Endothelial cell of umbilical vein (primary cell): ENCODE measurements at regions not wholly inside any gene's neighbourhood (a gene's known extent, or its start where the extent isn't known, plus 50 kb on each side); places are given as distances from the start of the nearest gene placed in this dataset.

Experiments
- BruUV-seq: library from RNA; stranded (reverse); fragments of 400-500 nt; replicated peaks from 2 replicates; lab custom pipeline; 2021; lab: Mats Ljungman, UMichigan
- CTCF ChIA-PET: fragments of 300-600, 350-600 bp; sonication (Branson Sonifier 250); formaldehyde crosslinking; loops from one replicate; lab custom pipeline; 2021; ENCODE audit warnings: antibody characterized with exemption, inconsistent platforms; lab: Charles Lee
- POLR2A ChIA-PET: fragments of 300-600, 350-600 bp; sonication (Branson Sonifier 250); formaldehyde crosslinking; loops from one replicate; lab custom pipeline; 2021; ENCODE audit warnings: antibody characterized with exemption, inconsistent platforms; lab: Charles Lee
- DNase-seq: peaks from one replicate; pipeline ENCODE4 v3.0.0-alpha.2; 2011; ENCODE audit warnings: low read depth, low spot score
- FAIRE-seq: peaks from 2 replicates; lab custom pipeline; 2011; peaks lifted over from hg19 to GRCh38; lab: Jason Lieb, UNC
- H2AFZ ChIP-seq: 2 replicates; pipeline ENCODE4 v1.6.0; 2012; ENCODE audit warnings: low read depth, low read length, control low read depth, inconsistent platforms
- H3K27ac ChIP-seq: 2 replicates; pipeline ENCODE4 v1.5.1; 2011; ENCODE audit warnings: low read depth, mild to moderate bottlenecking, control low read depth, low read length, moderate library complexity; ENCODE audit not compliant: insufficient read depth
- H3K27me3 ChIP-seq, 2 experiments: 2 replicates each; pipeline versions ENCODE4 v1.6.0 to v1.6.1; 2011; ENCODE audit warnings: low read length in 2 of 2, mixed read lengths in 1 of 2; ENCODE audit not compliant: control insufficient read depth in 2 of 2, insufficient read depth in 2 of 2
- H3K36me3 ChIP-seq, 2 experiments: 2 replicates in 1 of 2; 3 replicates in 1 of 2; pipeline ENCODE4 v1.5.1; 2011; ENCODE audit warnings: low read length in 2 of 2, mild to moderate bottlenecking in 1 of 2, moderate library complexity in 1 of 2; ENCODE audit not compliant: control insufficient read depth in 2 of 2, insufficient read depth in 2 of 2; ENCODE audit errors: extremely low read depth in 1 of 2
- H3K4me1 ChIP-seq: 3 replicates; pipeline ENCODE4 v1.5.1; 2011; ENCODE audit warnings: mild to moderate bottlenecking, low read length; ENCODE audit not compliant: control insufficient read depth, insufficient read depth; ENCODE audit errors: extremely low read depth
- H3K4me2 ChIP-seq: 2 replicates; pipeline ENCODE4 v1.6.1; 2011; ENCODE audit warnings: low read length, control low read depth, mixed read lengths; ENCODE audit not compliant: insufficient read depth
- H3K4me3 ChIP-seq, 3 experiments: fragments of 200-600 bp in 1 of 3; sonication (generic), shearing (Covaris generic) in 1 of 3; replicated peaks in 1 of 3; 2 replicates each; pipeline ENCODE4 v1.5.1; 2011 to 2016; ENCODE audit warnings: control low read depth in 3 of 3, low read length in 3 of 3, mild to moderate bottlenecking in 2 of 3, inconsistent platforms in 1 of 3, low read depth in 1 of 3, moderate library complexity in 1 of 3; ENCODE audit not compliant: insufficient read depth in 1 of 3
- H3K79me2 ChIP-seq: 2 replicates; pipeline ENCODE4 v1.6.0; 2012; ENCODE audit warnings: low read length, inconsistent platforms; ENCODE audit not compliant: control insufficient read depth, insufficient read depth
- H3K9ac ChIP-seq: replicated peaks from 2 replicates; pipeline ENCODE3; 2011; ENCODE audit warnings: low read length, control low read depth; ENCODE audit not compliant: insufficient read depth; ENCODE audit errors: extremely low read depth
- H3K9me1 ChIP-seq: replicated peaks from 3 replicates; pipeline ENCODE4 v1.6.0; 2011; ENCODE audit warnings: mild to moderate bottlenecking, low read length; ENCODE audit not compliant: control insufficient read depth, insufficient read depth; ENCODE audit errors: extremely low read depth
- H3K9me3 ChIP-seq: replicated peaks from 2 replicates; pipeline ENCODE4 v1.5.1; 2012; ENCODE audit warnings: low read length, inconsistent platforms; ENCODE audit not compliant: control insufficient read depth, insufficient read depth
- H4K20me1 ChIP-seq: replicated peaks from 2 replicates; pipeline ENCODE3; 2011; ENCODE audit warnings: mild to moderate bottlenecking, low read length; ENCODE audit not compliant: control insufficient read depth, insufficient read depth; ENCODE audit errors: extremely low read depth
- EZH2 ChIP-seq: IDR thresholded peaks from 2 replicates; pipeline ENCODE4 v1.6.1; 2012; ENCODE audit warnings: borderline replicate concordance, low read depth, mild to moderate bottlenecking, moderate library complexity, low read length, inconsistent platforms; ENCODE audit not compliant: severe bottlenecking
- FOS ChIP-seq: IDR thresholded peaks from 2 replicates; pipeline ENCODE4 v1.6.1; 2011; ENCODE audit warnings: mild to moderate bottlenecking, low read length, moderate library complexity, borderline replicate concordance; ENCODE audit not compliant: insufficient read depth
- GATA2 ChIP-seq: IDR thresholded peaks from 2 replicates; pipeline ENCODE4 v1.7.0; 2011; ENCODE audit warnings: low read depth, mild to moderate bottlenecking, moderate library complexity, mixed read lengths, low read length; ENCODE audit not compliant: insufficient read length, insufficient read depth
- JUN ChIP-seq: IDR thresholded peaks from 2 replicates; pipeline ENCODE4 v1.6.1; 2011; ENCODE audit warnings: borderline replicate concordance, low read depth; ENCODE audit not compliant: insufficient read length, insufficient read depth
- MAX ChIP-seq: IDR thresholded peaks from 2 replicates; pipeline ENCODE4 v1.6.1; 2011; ENCODE audit not compliant: insufficient read depth, insufficient read length
- MYC ChIP-seq: IDR thresholded peaks from one replicate; pipeline ENCODE4 v1.6.1; 2011; ENCODE audit warnings: mild to moderate bottlenecking, low read depth, low read length
- POLR2A ChIP-seq: IDR thresholded peaks from 2 replicates; pipeline ENCODE4 v1.6.1; 2012; ENCODE audit warnings: low read depth, mild to moderate bottlenecking, control low read depth, low read length
- POLR2AphosphoS5 ChIP-seq: IDR thresholded peaks from 2 replicates; pipeline ENCODE4 v1.6.1; 2012; ENCODE audit warnings: low read depth, mild to moderate bottlenecking, control low read depth, low read length, moderate library complexity; ENCODE audit not compliant: insufficient read depth
- dilution Hi-C: fragments of 300-500 bp; cut with MboI; formaldehyde crosslinking; loops from one replicate; pipeline ENCODE4 v1.15.0; 2019; ENCODE audit warnings: low sequenced_read_pairs; ENCODE audit not compliant: extremely low pct_ligation_motif_present
- intact Hi-C: fragments of 100-400 bp; cut with micrococcal nuclease; formaldehyde crosslinking; loops from one replicate; pipeline ENCODE4 v1.10.0; 2022
- TF ChIP-seq, protein P1 (sequence below), 2 donors: IDR thresholded peaks; 1 replicate in 1 of 2; 2 replicates in 1 of 2; pipeline ENCODE4 v1.5.1; 2011; ENCODE audit warnings: low read length in 2 of 2, mild to moderate bottlenecking in 2 of 2, moderate library complexity in 2 of 2, control low read depth in 1 of 2, inconsistent platforms in 1 of 2, low read depth in 1 of 2; ENCODE audit not compliant: insufficient read depth in 1 of 2; ENCODE audit errors: extremely low read depth in 1 of 2

- Histone ChIP-seq H4K20me1 (no peaks in the 10 kb centered on the region), H3K9ac (no peak overlapping the region), H3K4me3 (no peak overlapping the region), H3K4me1 (no peaks in the 10 kb centered on the region), H3K36me3 (no peaks in the 10 kb centered on the region), H3K9me3 (no peaks in the 10 kb centered on the region), H3K27me3 (no peaks in the 10 kb centered on the region), H3K27ac (no peak overlapping the region), H2AFZ (no peak overlapping the region), H3K79me2 (no peaks in the 10 kb centered on the region), H3K9me1 (no peaks in the 10 kb centered on the region), H3K4me2 (no peak overlapping the region)
- TF ChIP-seq POLR2AphosphoS5 (no peak), GATA2 (no peak), POLR2A (no peak), MYC (no peak), EZH2 (no peak), FOS (no peak), MAX (no peak), JUN (no peak)
- TF ChIP-seq, protein P1, sequence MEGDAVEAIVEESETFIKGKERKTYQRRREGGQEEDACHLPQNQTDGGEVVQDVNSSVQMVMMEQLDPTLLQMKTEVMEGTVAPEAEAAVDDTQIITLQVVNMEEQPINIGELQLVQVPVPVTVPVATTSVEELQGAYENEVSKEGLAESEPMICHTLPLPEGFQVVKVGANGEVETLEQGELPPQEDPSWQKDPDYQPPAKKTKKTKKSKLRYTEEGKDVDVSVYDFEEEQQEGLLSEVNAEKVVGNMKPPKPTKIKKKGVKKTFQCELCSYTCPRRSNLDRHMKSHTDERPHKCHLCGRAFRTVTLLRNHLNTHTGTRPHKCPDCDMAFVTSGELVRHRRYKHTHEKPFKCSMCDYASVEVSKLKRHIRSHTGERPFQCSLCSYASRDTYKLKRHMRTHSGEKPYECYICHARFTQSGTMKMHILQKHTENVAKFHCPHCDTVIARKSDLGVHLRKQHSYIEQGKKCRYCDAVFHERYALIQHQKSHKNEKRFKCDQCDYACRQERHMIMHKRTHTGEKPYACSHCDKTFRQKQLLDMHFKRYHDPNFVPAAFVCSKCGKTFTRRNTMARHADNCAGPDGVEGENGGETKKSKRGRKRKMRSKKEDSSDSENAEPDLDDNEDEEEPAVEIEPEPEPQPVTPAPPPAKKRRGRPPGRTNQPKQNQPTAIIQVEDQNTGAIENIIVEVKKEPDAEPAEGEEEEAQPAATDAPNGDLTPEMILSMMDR (IDR thresholded peaks at IDR 0.05; ENCODE audit: extremely low read depth in 1 of 2, insufficient read depth in 1 of 2, low read depth in 1 of 2, low read length in 2 of 2): no peak
- BruUV-seq: no TSS peak
- intact Hi-C loops (no loop called here), dilution Hi-C loops (no loop called here)
- ChIA-PET POLR2A (no interaction called here), CTCF (no interaction called here)
- DNase-seq (no peak), FAIRE-seq (no peak)
Observed at GRCh38 chrX:93354651-93355050, 318.7 kb downstream of the NAP1L3 start.
